HepG2 (cell line): ENCODE measurements at regions not wholly inside any gene's neighbourhood (a gene's known extent, or its start where the extent isn't known, plus 50 kb on each side); places are given as distances from the start of the nearest gene placed in this dataset.

Experiments used
- ATAC-seq: fragments of 200-7000 bp; cut with Tn5 transposase; 3 replicates; pipeline ENCODE4 v1.9.1; 2020; ENCODE audit warnings: mild to moderate bottlenecking, moderate library complexity
- BruUV-seq: library from RNA; stranded (reverse); fragments of 400-500 nt; replicated peaks from 2 replicates; lab custom pipeline; 2021; lab: Mats Ljungman, UMichigan
- CTCF ChIA-PET: fragments of 300-600 bp; formaldehyde crosslinking; extraction: SDS; loops from one replicate; lab custom pipeline; 2021; ENCODE audit warnings: low total read pairs, inconsistent platforms, low intra/inter-chr PET ratio; lab: Yijun Ruan, JAX
- POLR2A ChIA-PET: fragments of 350-600 bp; sonication (Branson Sonifier 250); formaldehyde crosslinking; loops from one replicate; lab custom pipeline; 2020; ENCODE audit warnings: antibody characterized with exemption, inconsistent platforms; lab: Yijun Ruan, JAX
- DNase-seq: peaks from one replicate; pipeline ENCODE4 v3.0.0-alpha.2; 2015; ENCODE audit warnings: low spot score
- FAIRE-seq: peaks from 3 replicates; lab custom pipeline; 2011; peaks lifted over from hg19 to GRCh38; lab: Jason Lieb, UNC
- H2AFZ ChIP-seq: one replicate; pipeline ENCODE4 v1.6.1; 2011; ENCODE audit warnings: low read length, inconsistent platforms
- H3K27ac ChIP-seq: fragments of 300-600 bp; 3 replicates; pipeline ENCODE4 v1.8.0; 2011; ENCODE audit warnings: mixed run types, mild to moderate bottlenecking, mixed read lengths, low read length, inconsistent platforms; ENCODE audit not compliant: insufficient read depth; ENCODE audit errors: extremely low read length
- H3K27me3 ChIP-seq, 2 experiments: fragments of 200-600 bp in 1 of 2; 2 replicates in 1 of 2; 3 replicates in 1 of 2; pipeline versions ENCODE4 v1.6.0 to v1.8.0; 2011; ENCODE audit warnings: low read length in 2 of 2, mild to moderate bottlenecking in 2 of 2, moderate library complexity in 2 of 2, inconsistent platforms in 1 of 2; ENCODE audit not compliant: insufficient read depth in 2 of 2, control insufficient read depth in 1 of 2
- H3K36me3 ChIP-seq, 2 experiments: fragments of 200-600 bp in 1 of 2; replicated peaks in 1 of 2; 2 replicates in 1 of 2; 3 replicates in 1 of 2; pipeline versions ENCODE4 v1.5.1 to v1.8.0; 2011; ENCODE audit warnings: low read length in 2 of 2, inconsistent platforms in 1 of 2; ENCODE audit not compliant: insufficient read depth in 2 of 2, control insufficient read depth in 1 of 2
- H3K4me1 ChIP-seq: 2 replicates; pipeline ENCODE4 v1.5.1; 2012; ENCODE audit warnings: low read length, inconsistent platforms; ENCODE audit not compliant: insufficient read depth
- H3K4me2 ChIP-seq: 2 replicates; pipeline ENCODE4 v1.6.0; 2011; ENCODE audit warnings: low read depth, low read length, inconsistent platforms
- H3K4me3 ChIP-seq, 3 experiments: fragments of 200-600 bp in 1 of 3; sonication (generic), shearing (Covaris generic) in 1 of 3; replicated peaks in 1 of 3; 2 replicates each; pipeline ENCODE4 v1.5.1; 2011 to 2016; ENCODE audit warnings: low read length in 3 of 3, inconsistent platforms in 2 of 3, low read depth in 2 of 3, mild to moderate bottlenecking in 2 of 3, control low read depth in 1 of 3, mixed read lengths in 1 of 3; ENCODE audit not compliant: insufficient read depth in 1 of 3
- H3K79me2 ChIP-seq: one replicate; pipeline ENCODE4 v1.6.1; 2011; ENCODE audit warnings: low read length, inconsistent platforms; ENCODE audit not compliant: insufficient read depth
- H3K9ac ChIP-seq: 2 replicates; pipeline ENCODE4 v1.6.0; 2011; ENCODE audit warnings: mild to moderate bottlenecking, low read depth, low read length, inconsistent platforms; ENCODE audit not compliant: insufficient read depth
- H3K9me3 ChIP-seq: 2 replicates; pipeline ENCODE4 v1.5.1; 2012; ENCODE audit warnings: mild to moderate bottlenecking, low read length
- H4K20me1 ChIP-seq: 2 replicates; pipeline ENCODE4 v1.6.0; 2011; ENCODE audit warnings: inconsistent platforms, mild to moderate bottlenecking, low read length, moderate library complexity; ENCODE audit not compliant: insufficient read depth
- HNRNPH1 ChIP-seq: fragments of 200-400 bp; formaldehyde crosslinking; optimal IDR thresholded peaks from 2 replicates; pipeline ENCODE3; 2017; ENCODE audit warnings: mild to moderate bottlenecking, low read depth, low read length
- HOXA9 ChIP-seq: sonication (generic); formaldehyde crosslinking; IDR thresholded peaks from 2 replicates; pipeline ENCODE4 v1.8.1; 2022; ENCODE audit warnings: missing genetic modification reagents, mild to moderate bottlenecking, moderate library complexity, borderline replicate concordance
- MTF2 ChIP-seq: sonication (generic); formaldehyde crosslinking; IDR thresholded peaks from 2 replicates; pipeline ENCODE4 v1.5.0; 2020; ENCODE audit warnings: missing genetic modification reagents, borderline replicate concordance
- PTBP1 ChIP-seq: fragments of 200-400 bp; formaldehyde crosslinking; IDR thresholded peaks from 2 replicates; pipeline ENCODE4 v1.6.1; 2018; ENCODE audit warnings: low read length, low read depth; ENCODE audit not compliant: poor library complexity, severe bottlenecking
- SMAD9 ChIP-seq: sonication (generic); formaldehyde crosslinking; IDR thresholded peaks from 2 replicates; pipeline ENCODE4 v1.5.1; 2020; ENCODE audit warnings: mild to moderate bottlenecking, missing genetic modification reagents
- SMYD3 ChIP-seq: sonication (generic); formaldehyde crosslinking; IDR thresholded peaks from 2 replicates; pipeline ENCODE4 v1.8.1; 2023; ENCODE audit warnings: mild to moderate bottlenecking, missing genetic modification reagents
- TBL1XR1 ChIP-seq: fragments of 150-350 bp; IDR thresholded peaks from 2 replicates; pipeline ENCODE4 v1.6.1; 2014; ENCODE audit warnings: borderline replicate concordance, low read length; ENCODE audit not compliant: partially characterized antibody
- TFE3 ChIP-seq: IDR thresholded peaks from 2 replicates; pipeline ENCODE4 v1.6.1; 2016
- WIZ ChIP-seq: sonication (generic); formaldehyde crosslinking; IDR thresholded peaks from 2 replicates; pipeline ENCODE4 v1.5.1; 2020; ENCODE audit warnings: mild to moderate bottlenecking, missing genetic modification reagents
- ZNF30 ChIP-seq: sonication (generic); formaldehyde crosslinking; IDR thresholded peaks from 2 replicates; pipeline ENCODE4 v1.5.0; 2020; ENCODE audit warnings: mild to moderate bottlenecking, missing genetic modification reagents
- ZNF317 ChIP-seq: sonication (generic); formaldehyde crosslinking; IDR thresholded peaks from 2 replicates; pipeline ENCODE4 v1.5.0; 2020; ENCODE audit warnings: mild to moderate bottlenecking, missing genetic modification reagents
- ZNF549 ChIP-seq: sonication (generic); formaldehyde crosslinking; IDR thresholded peaks from 2 replicates; pipeline ENCODE4 v1.5.0; 2020; ENCODE audit warnings: missing genetic modification reagents
- ZNF557 ChIP-seq: sonication (generic); formaldehyde crosslinking; IDR thresholded peaks from 2 replicates; pipeline ENCODE4 v1.4.0; 2020; ENCODE audit warnings: missing genetic modification reagents
- WGBS: methylation state at CpG from one replicate; pipeline ENCODE4 v1.1.6; 2017; ENCODE audit warnings: low lambda C conversion rate; 5-methylcytosine and 5-hydroxymethylcytosine counted together
- in situ Hi-C: cut with HindIII; loops from 2 replicates; pipeline ENCODE4 v1.10.0; 2017; ENCODE audit warnings: low pct_unique_long_range_greater_than_20kb; ENCODE audit not compliant: extremely low pct_ligation_motif_present
- intact Hi-C: fragments of 100-400 bp; cut with micrococcal nuclease; formaldehyde crosslinking; loops from one replicate; pipeline ENCODE4 v1.10.0; 2022; ENCODE audit not compliant: unreplicated experiment

GRCh38 chr7:137146552-137147337 lies 196.8 kb downstream of the PTN start:
- ATAC-seq (no peak), DNase-seq (no peak), FAIRE-seq (no peak)
- Histone ChIP-seq H2AFZ (no peak overlapping the region), H3K79me2 (no peaks in the 10 kb centered on the region), H3K4me2 (no peak overlapping the region), H3K27ac (no peak overlapping the region), H3K27me3 (no peaks in the 10 kb centered on the region), H3K36me3 (no peaks in the 10 kb centered on the region), H4K20me1 (no peaks in the 10 kb centered on the region), H3K9me3 (no peaks in the 10 kb centered on the region), H3K4me3 (no peak overlapping the region), H3K9ac (no peak overlapping the region), H3K4me1 (no peaks in the 10 kb centered on the region)
- in situ Hi-C loops (no loop called here), intact Hi-C loops (no loop called here)
- ChIA-PET POLR2A (no interaction called here), CTCF (no interaction called here)
- 43% methylated on average over 8 of the region's 8 CpGs for WGBS
- no TSS peak for BruUV-seq
- TF ChIP-seq SMYD3 (CRISPR knock-in tag) (no peak), SMAD9 (CRISPR knock-in tag) (no peak), TBL1XR1 (no peak), TFE3 (CRISPR knock-in tag) (no peak), ZNF557 (CRISPR knock-in tag) (no peak), WIZ (CRISPR knock-in tag) (no peak), ZNF549 (no peak), MTF2 (CRISPR knock-in tag) (no peak), HNRNPH1 (no peak), PTBP1 (no peak), ZNF317 (CRISPR knock-in tag) (no peak), HOXA9 (CRISPR knock-in tag) (no peak), ZNF30 (no peak)
